22Rv1 (cell line): ENCODE measurements at regions not wholly inside any gene's neighbourhood (a gene's known extent, or its start where the extent isn't known, plus 50 kb on each side); places are given as distances from the start of the nearest gene placed in this dataset.
"Not testable (repeated sequence)": the region's sequence is repeated elsewhere in the genome, so short reads cannot be mapped to it uniquely, and the experiment has no call there.

Experiments used
- H3K27ac ChIP-seq: fragments of 450-650 bp; 2 replicates; pipeline ENCODE4 v1.5.1; 2017
- ZFX ChIP-seq: fragments of 450-650 bp; IDR thresholded peaks from 2 replicates; pipeline ENCODE4 v1.6.1; 2017; ENCODE audit warnings: antibody characterized with exemption, borderline replicate concordance
- TF ChIP-seq, protein P1 (sequence below): fragments of 450-650 bp; IDR thresholded peaks from 2 replicates; pipeline ENCODE4 v1.5.1; 2017; ENCODE audit warnings: mild to moderate bottlenecking

DNA sequence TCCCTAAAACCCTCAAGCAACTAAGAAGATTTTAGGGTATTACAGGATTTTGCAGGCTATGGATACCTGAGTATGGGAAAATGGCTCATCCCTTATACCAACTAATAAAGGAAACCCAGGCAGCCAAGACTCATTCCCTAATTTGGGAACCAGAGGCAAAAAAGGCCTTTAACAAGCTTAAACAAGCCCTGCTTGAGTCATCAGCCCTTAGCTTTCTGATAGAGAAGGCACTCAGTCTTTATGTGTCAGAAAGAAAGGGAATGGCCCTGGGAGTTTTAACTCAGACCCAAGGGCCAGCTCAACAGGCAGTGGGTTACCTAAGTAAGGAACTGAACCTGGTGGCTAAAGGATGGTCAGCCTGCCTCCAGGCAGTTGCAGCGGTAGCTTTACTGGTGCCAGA lies 96.9 kb upstream of the RMP24 start:
- no peak for TF ChIP-seq ZFX
- TF ChIP-seq, protein P1, sequence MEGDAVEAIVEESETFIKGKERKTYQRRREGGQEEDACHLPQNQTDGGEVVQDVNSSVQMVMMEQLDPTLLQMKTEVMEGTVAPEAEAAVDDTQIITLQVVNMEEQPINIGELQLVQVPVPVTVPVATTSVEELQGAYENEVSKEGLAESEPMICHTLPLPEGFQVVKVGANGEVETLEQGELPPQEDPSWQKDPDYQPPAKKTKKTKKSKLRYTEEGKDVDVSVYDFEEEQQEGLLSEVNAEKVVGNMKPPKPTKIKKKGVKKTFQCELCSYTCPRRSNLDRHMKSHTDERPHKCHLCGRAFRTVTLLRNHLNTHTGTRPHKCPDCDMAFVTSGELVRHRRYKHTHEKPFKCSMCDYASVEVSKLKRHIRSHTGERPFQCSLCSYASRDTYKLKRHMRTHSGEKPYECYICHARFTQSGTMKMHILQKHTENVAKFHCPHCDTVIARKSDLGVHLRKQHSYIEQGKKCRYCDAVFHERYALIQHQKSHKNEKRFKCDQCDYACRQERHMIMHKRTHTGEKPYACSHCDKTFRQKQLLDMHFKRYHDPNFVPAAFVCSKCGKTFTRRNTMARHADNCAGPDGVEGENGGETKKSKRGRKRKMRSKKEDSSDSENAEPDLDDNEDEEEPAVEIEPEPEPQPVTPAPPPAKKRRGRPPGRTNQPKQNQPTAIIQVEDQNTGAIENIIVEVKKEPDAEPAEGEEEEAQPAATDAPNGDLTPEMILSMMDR, result no peak
- H3K27ac ChIP-seq, result no peak overlapping the region

DNA sequence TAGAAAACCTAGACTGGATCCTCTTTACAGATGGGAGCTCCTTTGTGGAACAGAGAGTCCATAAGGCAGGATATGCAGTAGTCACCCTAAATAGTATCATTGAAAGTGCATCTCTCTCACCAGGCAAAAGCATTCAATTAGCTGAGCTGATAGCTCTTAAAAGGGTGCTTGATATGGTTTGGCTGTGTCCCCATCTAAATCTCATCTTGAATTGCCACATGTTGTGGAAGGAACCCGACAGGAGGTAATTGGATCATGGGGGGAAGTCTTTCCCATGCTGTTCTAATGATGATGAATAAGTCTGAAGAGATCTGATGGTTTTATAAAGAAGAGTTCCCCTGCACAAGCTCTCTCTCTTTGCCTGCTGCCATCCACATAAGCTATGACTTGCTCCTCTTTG lies 96.2 kb upstream of the RMP24 start:
- no peak overlapping the region for H3K27ac ChIP-seq
- TF ChIP-seq, protein P1, result no peak
- no peak for TF ChIP-seq ZFX

DNA sequence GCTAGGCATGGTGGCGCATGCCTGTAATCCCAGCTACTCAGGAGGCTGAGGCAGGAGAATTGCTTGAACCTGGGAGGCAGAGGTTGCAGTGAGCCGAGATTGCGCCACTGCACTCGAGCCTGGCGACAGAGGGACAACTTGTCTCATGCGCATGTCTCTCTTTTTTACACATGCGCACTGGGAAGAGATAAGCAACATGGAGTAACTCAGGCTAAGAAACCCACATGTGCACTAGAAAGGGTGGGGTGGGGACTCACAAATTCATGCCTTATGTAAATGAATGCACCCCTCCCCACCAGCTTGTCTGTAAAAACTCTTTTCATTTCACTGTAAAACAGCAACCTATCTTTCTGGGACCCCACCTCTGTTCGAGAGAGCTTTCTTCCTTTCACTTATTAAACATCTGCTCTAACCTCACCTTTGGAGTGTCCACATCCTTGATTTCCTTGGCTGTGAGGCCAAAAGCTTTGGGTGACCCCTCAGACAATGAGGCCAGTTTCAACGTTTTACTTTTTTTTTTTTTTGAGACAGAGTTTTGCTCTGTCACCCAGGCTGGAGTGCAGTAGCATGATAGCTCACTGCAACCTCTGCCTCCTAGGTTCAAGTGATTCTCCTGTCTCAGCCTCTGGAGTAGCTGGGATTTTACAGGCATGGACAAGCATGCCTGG lies 91.6 kb upstream of the RMP24 start:
- no peak overlapping the region for H3K27ac ChIP-seq
- TF ChIP-seq ZFX, result no peak
- TF ChIP-seq, protein P1, result no peak

DNA sequence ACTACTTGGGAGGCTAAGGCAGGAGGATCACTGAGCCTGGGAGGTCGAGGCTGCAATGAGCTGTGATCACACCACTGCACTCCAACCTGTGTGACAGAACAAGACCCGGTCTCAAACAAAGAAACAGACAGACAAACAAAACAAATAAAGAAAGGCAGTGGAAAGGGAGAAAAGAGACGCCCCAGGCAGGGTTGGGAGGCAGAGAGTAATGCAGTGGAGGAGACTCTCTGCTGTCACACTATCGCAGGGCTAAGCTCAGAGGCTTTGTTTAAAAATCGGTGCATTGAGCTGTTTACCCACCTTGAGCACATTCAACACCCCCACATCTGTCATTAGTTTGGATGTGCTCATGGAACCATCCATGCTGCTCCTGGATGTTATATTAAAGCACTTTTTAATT lies 84.2 kb upstream of the RMP24 start:
- H3K27ac ChIP-seq, result no peak overlapping the region
- TF ChIP-seq, protein P1, result no peak
- no peak for TF ChIP-seq ZFX

DNA sequence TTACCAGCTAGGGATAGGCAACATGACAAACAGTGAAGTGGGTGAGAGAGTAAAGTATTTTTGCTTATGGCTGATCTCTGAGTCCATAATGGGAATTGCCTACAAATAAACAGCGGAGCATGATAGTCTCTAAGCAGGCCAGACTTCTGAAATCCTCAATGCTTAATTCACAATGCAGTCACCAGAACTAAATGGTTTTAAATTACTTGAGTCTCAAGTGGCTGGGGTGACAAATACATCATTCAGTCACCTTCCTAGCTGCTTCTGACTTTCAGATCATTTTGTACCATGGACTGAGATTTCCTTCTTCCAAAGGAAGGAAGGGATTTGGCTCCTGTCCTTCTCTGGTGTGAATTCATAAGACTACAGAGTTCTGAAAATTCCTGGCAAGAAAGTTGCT lies 82.8 kb upstream of the RMP24 start:
- no peak for TF ChIP-seq ZFX
- TF ChIP-seq, protein P1, result no peak
- H3K27ac ChIP-seq, result no peak overlapping the region

DNA sequence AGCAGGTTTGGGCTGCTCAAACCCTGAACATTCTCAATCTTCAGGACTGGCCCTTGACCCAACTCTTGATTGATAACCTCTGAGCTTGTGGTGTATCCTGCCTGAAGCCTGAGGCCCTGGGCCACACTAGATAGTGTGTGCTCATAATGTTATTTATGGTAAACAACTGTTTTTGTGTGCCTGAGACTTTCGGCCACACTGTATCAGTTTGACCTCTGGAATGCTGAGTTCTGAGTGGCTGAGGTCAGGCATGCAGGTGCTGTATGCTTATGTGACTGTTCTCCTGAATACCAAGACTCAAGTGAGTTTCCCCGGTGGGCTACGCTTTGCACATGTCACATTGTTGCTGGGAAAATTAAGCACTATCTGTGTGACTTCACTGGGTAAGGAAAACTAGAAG lies 82.2 kb upstream of the RMP24 start:
- H3K27ac ChIP-seq, result no peak overlapping the region
- TF ChIP-seq, protein P1, result no peak
- TF ChIP-seq ZFX, result no peak

DNA sequence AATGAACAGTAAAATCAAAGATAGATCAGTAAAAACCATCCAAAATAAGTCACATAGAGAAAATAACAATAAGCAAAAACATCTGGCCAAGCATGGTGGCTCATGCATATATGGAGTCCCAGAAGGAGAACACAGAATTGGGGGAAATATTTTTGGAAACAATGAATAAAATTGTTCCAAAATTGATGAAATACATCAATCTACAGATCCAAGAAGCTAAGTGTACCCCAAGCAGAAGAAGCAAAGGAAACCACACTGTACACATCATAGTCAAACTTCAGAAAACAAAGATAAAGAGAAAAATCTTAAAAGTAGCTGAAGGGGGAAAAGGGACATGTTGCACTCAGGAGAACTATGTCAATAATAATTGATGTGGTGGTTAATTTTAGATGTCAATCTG lies 80.4 kb upstream of the RMP24 start:
- H3K27ac ChIP-seq, result no peak overlapping the region
- TF ChIP-seq ZFX, result no peak
- TF ChIP-seq, protein P1, result no peak

DNA sequence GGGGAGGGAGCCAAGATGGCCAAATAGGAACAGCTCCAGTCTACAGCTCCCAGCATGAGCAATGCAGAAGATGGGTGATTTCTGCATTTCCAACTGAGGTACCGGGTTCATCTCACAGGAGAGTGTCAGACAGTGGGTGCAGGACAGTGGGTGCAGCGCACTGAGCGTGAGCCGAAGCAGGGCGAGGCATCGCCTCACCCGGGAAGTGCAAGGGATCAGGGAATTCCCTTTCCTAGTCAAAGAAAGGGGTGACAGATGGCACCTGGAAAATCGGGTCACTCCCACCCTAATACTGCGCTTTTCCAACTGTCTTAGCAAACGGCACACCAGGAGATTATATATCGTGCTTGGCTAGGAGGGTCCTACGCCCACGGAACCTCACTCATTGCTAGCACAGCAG lies 75.0 kb upstream of the RMP24 start:
- not testable (repeated sequence) for H3K27ac ChIP-seq
